HG03521 (cell line): ENCODE measurements at regions not wholly inside any gene's neighbourhood (a gene's known extent, or its start where the extent isn't known, plus 50 kb on each side); places are given as distances from the start of the nearest gene placed in this dataset.
A peak's percentile ranks its signal among the peaks of the same experiment; 100 is the strongest.
"Not testable (repeated sequence)": the region's sequence is repeated elsewhere in the genome, so short reads cannot be mapped to it uniquely, and the experiment has no call there.

Source experiments
- ATAC-seq: cut with Tn5 transposase; IDR thresholded peaks from one replicate; pipeline ENCODE4 v1.9.1; 2021; ENCODE audit warnings: mild to moderate bottlenecking, moderate library complexity; ENCODE audit not compliant: unreplicated experiment

DNA sequence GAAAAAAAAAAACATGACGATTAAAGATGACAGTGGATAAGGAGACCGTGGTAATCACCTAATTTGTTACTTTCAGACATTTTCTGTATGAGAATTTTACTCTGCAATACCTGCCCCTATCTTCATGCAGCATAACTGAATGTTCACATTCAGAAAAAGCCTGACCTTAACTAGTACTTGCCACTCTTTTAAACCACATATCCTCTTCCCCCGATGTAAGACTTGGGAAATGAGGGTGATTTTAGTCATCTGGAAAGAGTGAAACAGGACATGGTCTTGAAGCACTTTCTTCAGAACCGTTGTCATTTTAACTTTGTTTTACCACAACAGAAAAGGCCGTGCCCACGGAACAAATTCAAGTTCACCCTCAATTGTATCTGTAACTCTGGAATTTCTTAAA is 318.5 kb downstream of the BCL2L11 start:
- ATAC-seq: not testable (repeated sequence)

DNA sequence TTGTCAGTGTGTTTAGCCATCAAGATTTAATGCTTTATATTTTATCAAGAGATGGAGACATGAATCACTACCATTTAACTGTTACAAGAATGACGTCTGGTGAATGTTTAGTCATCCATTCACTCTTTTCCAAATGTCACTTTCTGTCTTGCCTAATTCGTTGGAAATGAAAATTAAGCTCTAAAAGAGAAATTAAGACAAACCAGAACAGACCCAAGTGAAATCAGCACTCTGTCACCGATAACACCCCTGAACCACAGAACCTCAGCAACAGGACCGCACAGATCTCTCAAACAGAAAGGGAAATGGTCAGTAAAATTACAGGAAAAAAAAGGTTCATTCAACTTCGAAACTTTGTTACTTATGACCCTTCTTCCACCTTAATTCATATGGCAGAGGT is 320.9 kb downstream of the BCL2L11 start:
- ATAC-seq: not testable (repeated sequence)

DNA sequence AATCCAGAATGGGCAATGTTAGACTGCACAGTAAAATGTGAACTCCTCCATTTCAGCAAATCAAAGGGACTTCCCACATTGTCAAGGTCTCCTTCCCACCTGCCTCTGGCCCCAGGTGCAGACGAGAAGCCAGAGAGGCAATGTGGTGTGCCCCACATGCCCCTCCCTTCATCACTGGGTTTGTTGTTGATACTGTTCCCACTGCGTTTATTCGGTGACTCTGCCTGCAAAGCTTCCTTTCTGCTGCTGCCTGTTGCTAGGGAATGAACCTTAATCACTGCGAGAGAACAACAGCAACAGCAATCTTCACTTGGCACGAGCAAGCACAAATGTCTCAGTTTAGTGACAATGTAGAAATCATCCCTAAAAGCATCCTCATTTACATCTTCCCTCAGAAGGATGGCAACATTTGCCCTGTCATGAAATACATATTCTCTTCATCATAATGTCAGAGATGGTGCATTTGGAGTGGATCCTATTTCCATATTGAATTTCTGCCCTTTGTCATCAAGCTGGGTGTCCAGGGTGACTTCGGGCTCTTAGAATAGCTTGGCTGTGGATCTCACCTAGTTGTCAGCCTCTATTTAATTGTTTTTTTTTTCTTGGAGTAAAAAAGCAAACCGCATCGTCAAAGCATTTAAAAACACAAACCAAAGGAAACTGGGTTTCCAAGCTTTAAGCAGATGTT is 322.2 kb downstream of the BCL2L11 start:
- not testable (repeated sequence) for ATAC-seq

DNA sequence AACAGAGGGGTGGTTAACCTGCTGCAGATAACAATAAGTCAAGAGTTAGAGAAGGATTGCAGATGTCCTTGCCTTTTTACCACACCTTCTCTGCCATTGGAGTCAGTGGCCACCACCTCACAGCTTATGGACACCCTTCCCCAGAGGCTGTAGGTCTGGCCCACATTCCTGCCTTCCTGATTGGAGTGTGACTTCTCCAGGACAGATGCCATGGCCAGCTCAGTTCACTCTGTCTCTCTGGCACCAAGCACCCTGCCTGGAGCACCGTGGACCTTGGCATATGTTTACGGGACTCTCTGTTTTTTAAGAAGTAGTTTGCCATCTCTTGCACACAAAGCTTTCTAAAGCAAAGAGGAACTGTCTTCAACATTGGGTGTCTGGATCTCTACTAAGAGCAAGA is 323.8 kb downstream of the BCL2L11 start:
- ATAC-seq: not testable (repeated sequence)

DNA sequence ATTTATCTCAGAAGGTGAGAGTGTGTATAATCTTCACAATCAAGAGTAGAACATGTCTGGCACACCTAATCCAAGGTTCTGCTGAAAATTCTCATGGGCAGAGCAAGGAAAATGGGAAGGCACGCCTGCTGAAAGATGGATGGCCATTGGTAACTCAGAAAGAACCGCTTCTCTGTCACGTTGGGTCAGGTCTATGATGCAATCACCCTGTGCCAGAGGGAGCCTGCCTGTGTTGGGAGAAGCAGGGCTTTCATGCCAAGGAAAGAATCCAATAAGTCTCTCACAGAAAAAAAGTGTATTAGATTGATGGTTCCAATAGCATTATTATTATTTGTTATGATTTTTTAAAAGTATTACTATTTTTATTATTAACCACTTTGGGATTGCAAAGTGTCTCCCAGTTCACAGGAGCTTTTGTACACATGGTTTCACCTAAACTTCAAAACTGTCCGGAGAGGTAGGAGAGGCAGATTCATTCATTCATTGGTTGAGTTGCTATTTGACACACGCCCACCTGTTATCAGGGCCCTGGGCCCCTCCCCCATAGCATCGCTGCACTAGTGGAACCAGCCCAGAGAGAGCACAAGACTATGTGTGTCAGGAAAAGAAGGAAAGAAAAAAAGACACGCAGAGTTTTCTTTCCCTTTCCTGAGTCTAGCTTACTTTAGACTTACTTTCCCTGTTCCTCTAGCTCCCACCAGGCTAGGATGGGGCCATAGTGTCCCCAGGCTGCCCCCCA is 324.6 kb downstream of the BCL2L11 start:
- ATAC-seq: not testable (repeated sequence)

DNA sequence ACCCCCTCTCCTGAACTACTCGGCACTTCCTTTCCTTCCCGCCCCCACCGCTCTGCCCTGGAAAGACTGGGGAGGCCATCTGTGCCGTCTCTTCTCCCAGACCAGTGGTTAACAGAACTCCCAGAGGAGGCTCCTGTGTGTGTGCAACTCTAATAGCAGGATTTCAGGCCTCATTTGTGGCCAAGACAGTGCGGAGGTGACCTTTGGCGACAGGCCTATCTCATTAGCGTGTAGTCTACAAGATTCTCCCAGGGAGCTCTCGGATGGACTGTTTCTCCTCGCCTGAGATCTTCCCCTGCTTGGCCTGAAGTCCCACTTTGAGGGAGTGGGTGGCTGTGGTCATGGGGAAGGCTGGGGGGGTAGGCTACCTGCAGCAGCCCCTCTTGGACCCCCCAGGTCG is 325.2 kb downstream of the BCL2L11 start:
- ATAC-seq: not testable (repeated sequence)

DNA sequence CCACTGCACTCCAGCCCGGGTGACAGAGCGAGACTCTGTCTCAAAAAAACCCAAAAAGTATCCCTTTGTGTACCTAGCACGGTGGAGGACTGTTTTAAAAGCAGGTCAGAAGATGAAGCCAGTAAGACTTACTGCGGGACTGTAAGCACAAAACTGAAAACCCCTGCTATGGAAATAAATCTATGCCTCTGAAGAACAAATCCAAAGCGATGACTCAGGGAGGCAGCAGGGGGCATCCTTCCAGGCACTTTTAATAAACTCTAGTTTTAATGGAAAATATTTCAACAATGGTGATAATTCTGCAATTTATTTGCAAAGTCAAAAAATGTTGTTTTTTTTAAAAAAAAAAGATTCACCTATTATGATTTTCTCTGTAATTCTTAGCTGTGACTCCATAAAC is 326.8 kb downstream of the BCL2L11 start:
- not testable (repeated sequence) for ATAC-seq

DNA sequence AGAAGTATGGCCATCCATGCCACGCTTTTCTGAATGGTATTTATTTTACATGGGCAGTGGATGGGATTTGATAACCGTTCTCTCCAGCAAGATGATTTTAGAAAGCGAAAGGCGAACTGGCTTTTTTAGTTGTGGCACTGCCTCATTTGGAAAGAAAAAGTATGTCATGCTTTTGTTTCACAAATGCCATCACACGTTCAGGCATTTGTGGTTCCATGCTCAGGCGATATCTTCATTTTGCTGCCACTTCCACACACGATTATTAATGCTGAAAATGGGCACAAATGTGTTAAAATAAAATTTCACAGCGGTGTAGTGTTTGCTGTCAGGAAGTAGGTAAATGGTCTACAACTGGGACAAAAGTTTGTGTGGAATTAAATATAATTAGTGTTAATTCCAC is 328.1 kb downstream of the BCL2L11 start:
- not testable (repeated sequence) for ATAC-seq

DNA sequence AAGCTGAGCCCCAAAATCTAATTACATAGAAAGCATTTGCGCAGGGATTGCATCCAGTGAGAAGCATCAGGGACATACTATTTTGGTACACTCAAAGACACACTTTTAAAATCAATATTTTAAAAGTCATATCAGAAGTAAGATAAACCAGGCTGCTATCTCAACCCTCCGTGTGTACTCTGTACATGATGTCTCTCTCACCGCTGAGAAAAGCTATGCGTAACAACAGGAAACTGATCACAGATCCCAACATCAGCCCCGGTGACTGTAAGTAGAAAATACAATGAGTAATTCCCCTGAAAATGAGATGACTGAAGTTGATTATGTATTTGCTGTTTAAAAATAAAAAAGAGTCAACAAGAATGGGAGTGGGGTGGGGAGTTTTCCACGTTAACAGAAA is 329.8 kb downstream of the BCL2L11 start:
- not testable (repeated sequence) for ATAC-seq

DNA sequence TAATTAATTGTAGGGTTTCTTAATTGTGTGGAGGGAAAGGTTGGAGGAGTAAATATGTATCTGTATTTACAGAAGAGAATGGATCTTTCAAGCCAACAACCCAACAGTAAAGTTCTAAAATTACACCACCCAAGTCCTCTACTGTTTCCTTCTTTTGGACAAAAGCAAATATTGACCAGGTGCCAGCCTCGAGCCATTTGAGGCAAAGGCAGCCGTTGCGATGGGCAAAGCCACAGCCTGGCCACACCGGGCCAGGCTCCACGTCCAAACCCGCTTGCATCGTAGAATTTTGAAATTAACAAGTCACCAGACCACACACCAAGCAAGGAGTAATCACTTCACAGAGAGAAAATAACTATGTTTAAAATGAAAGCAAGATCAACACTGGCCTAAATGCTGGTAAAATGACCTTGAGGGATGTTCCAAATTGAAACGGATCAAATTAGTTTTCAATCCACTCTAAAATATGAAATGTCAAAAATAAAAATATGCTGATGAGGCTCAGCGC is 331.0 kb downstream of the BCL2L11 start:
- ATAC-seq: peak; percentile 27

DNA sequence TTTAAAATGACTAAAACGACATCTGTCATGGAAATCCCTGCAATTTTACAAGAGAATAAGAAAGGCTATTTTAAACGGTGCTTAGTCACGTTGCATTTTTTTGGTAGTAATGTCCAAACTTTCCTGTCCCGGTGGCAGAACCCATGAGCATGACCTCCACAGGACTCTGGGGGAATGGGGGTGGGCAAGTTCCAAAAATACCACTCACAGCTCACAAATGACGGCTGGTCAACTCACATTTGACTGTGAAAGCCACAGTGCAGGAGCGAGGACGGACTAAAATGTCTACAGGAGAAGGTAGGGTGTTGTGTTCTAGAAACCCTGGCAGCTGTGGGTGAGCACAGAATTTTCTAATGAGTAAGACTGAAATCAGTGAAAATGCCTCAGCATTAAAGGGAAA is 331.5 kb downstream of the BCL2L11 start:
- ATAC-seq: peak; percentile 54

DNA sequence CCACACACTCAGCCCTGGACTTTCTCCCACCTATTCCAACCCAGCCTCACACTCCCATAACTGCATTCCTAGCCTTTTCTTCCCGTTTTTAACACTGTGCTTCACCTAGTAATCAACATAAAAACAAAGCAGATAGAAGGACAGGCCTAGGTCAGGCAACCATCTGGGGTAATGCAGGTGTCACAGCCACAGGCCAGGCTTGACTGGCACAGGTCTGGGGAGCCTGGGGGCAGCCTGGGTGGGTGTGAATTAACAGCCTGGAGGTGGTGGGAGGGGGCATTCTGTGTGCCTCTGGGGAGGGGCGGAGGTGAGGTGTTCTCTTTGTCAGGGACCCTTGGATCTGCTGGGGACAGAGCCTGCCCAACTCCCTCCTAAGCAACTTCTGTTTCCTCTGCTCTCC is 332.6 kb downstream of the BCL2L11 start:
- ATAC-seq: not testable (repeated sequence)

DNA sequence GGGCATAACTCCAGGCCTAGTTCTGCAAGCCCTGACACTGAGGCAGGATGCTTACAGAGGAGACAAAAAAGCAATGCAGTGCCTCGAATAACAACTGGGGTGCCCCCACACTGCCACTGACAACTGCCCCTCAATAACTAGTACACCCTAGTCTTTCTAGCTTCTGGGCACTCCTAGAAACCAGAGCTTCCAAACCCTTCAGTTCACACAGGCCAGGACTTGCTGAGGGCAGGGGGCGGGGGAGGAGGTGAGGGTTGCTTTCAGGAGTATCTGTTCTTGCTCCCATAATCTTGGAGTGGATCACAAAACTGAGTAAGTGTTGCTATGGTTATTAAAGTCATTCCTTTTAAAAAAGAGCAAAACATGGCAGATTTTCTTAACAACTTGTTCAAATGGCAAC is 333.1 kb downstream of the BCL2L11 start:
- not testable (repeated sequence) for ATAC-seq

DNA sequence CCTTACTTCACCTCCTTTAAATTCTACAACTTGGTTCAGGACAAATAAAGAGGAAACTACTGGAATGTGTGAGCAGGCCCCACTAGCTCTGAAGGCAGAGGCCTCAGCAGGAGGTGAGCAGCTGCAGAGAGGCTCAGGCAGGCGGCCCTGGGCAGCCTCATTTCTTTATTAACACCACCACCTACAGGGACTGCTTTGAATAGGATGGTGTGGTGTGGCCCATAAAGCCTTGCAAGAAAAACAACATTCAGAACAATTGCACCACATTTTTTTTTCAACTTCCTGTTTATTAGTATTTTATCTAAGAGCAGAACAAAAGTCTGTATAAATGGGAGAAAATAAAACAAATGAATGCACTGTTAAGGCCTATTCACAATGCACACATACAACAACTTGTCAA is 333.7 kb downstream of the BCL2L11 start:
- peak; percentile 66 for ATAC-seq

DNA sequence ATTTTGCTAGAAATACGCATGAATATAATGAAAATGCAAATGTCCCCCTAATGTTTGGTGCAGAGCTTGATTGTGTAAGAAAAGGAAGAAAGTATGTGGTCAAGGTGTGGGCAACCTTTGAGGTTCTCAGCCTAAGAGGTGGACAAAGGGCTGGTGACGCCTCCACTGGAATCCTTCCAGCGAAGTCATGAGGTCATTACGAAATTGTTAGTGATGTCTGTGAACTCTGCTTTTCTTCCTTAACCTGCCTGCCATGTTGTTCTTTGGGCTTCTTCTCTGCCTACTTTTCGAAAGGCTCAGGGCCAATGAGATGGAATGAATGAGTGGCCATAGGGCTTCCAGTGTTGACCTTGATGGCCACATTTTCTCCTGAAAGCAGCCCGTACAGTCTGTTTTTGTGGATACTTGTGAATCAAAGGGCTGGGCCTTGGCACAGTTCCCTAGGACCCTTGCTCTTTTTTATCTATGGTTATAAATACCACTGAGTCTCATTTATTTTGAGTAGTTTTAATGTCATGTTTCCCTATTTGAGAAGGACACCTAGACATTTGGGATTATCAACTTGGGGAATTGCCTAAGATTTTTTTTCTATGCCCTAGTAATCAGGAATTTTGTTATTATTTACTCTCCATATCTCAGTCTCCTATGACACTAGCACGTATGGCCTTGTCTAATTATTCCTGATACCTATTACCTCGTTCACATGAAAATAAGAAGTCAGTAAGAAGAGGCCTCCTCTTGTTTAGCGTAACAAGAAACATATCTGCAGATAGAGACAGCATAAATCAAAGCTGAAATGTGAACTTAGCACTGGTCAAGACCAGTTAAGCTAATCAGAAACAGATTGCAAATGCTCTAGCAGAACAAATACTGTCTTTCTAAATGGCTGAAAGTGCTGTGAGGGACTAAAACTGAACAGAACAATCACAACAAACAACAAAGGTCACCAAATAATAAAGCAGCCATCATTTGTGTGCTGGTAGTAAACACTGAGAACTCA is 334.6 kb downstream of the BCL2L11 start:
- ATAC-seq: not testable (repeated sequence)

DNA sequence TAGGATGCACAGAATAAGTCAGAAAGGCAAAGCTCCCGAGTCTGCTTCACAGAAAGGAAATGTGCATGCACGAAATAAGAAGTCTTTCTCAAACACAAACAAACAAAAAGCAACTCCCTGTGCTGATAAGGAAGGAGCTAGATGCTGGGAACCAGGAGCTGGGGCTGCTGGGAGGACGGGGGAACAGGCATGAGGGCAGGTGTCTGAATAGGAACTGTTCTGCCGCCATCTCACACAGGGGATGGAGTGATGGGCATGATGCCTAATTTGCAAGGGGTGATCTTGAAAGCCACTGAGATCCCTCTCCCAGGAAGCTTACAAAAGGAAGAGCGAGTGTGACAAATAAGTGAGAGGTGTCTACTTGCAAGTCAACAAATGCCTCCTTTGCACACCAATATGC is 336.5 kb downstream of the BCL2L11 start:
- not testable (repeated sequence) for ATAC-seq

DNA sequence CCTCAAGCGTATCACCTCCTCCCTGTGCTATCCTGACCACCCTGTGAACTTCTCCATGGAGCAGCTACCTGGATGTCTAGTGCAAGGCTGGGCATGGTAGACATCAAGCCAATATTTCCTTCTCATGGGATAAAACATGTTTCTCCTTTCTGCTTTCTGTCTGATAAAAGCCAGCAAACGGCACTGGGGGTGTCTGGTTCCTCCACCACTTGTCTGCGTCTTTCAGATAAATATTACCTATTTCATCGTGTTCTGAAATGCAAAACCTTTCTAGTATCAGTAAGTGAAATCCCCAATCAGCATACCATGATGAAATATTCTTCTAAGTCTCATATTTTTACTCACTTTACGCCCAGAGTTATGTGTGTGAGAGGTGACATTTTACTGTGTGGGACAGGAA is 340.2 kb downstream of the BCL2L11 start:
- ATAC-seq: not testable (repeated sequence)

DNA sequence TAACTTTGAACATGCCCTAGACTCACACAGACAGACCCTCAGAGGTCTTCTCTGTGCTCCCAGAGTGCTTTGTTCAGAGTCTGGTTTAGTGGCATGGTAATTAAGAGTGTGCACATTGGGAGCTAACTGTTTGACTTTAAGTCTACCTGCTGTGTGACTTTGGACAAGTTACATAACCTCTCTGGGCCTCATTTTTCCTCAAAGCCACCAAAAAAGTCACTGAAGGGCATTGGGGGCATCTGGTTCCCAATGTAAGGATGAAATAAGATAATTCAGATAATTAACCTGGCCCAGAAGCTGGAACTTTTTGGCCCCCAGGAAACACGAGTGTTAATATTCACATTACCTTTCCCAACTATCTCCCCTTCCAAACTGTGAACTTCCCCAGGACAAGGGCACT is 341.1 kb downstream of the BCL2L11 start:
- ATAC-seq: not testable (repeated sequence)

DNA sequence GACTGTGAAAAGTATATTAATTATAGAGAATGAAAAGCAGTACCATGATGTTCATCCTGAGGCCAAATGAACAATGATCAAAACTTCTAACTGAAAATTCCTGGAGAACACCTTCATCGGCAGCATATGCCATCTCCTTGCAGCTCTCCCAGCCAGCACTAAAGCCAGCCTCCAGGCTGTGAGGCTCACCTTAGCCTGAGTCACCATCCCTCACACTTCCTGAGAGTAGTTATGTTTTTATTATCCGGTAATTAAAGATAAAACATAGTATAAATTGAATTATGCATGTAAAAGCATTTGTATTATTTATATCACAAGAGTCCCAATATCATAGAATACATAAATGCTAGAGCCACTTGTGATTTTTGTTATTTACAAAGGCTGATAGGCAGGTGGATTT is 341.9 kb downstream of the BCL2L11 start:
- not testable (repeated sequence) for ATAC-seq

DNA sequence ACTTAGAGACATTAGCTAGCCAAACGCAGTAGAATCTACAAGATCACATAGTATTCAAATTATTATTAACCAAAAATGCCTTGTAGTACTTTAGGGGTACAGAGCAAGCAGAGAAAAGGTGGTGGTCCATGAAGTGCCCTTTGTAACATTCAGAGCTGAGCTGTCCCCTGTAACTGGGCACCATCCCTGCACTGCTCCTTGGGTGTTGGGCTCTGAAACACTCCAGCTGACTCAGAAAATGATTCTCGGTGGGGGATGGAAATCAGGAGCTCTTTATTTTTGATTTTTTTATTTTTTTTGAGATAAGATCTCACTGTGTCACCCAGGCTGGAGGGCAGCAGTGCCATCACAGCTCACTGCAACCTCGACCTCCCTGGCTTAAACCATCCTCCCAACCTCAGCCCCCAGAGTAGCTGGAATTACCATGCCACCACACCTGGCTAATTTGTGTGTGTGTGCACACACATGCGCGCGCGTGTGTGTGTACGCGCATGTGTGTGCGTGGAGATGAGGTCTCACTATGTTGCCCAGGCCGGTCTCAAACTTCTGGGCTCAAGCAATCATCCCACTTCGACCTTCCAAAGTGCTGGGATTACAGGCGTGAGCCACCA is 342.6 kb downstream of the BCL2L11 start:
- ATAC-seq: not testable (repeated sequence)
